NCI-H526 treated with DMSO at 0.1 percent for 48 hours (cell line): ENCODE measurements at regions not wholly inside any gene's neighbourhood (a gene's known extent, or its start where the extent isn't known, plus 50 kb on each side); places are given as distances from the start of the nearest gene placed in this dataset.
"Not testable (repeated sequence)": the region's sequence is repeated elsewhere in the genome, so short reads cannot be mapped to it uniquely, and the experiment has no call there.

Experiments used
- DNase-seq: peaks from one replicate; lab custom pipeline; 2025; lab: John Stamatoyannopoulos, UW

DNA sequence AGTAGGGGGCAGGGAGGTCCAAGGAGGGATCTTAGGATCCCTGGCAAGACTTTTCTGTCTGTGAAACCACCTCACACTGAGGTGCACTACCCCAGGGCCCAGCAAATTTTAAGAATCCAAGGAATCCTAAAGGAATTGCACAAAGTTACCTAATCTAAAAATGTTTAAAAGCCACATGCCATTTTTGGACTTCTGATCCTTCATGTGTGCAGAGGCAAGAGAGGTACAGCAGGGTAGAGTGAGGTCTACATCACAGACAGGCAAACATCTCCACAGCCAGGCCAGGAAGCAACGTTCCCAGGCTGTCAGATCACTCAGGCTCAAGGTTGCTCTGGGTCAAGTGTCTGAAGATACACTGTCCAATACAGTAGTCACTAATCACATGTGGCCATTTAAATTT lies 324.6 kb upstream of the DUSP10 start:
- no peak for DNase-seq

DNA sequence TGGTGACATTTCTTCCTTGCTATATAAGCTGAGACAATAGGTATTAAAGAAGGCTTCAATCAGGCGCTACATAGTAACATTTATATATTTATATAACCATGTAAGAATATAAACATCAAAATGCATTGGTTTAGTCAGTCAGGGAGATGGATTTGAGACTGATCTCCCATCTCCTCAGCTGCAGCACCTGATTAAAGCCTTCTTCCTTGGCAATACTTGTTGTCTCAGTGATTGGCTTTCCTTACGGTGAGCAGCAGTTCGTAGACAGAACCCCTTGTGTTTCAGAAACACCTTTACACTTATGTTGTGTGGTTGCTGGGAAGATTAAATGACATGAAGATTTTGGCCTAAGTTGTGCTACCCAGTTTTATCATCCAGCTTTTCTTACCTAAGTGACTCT lies 323.3 kb upstream of the DUSP10 start:
- no peak for DNase-seq

DNA sequence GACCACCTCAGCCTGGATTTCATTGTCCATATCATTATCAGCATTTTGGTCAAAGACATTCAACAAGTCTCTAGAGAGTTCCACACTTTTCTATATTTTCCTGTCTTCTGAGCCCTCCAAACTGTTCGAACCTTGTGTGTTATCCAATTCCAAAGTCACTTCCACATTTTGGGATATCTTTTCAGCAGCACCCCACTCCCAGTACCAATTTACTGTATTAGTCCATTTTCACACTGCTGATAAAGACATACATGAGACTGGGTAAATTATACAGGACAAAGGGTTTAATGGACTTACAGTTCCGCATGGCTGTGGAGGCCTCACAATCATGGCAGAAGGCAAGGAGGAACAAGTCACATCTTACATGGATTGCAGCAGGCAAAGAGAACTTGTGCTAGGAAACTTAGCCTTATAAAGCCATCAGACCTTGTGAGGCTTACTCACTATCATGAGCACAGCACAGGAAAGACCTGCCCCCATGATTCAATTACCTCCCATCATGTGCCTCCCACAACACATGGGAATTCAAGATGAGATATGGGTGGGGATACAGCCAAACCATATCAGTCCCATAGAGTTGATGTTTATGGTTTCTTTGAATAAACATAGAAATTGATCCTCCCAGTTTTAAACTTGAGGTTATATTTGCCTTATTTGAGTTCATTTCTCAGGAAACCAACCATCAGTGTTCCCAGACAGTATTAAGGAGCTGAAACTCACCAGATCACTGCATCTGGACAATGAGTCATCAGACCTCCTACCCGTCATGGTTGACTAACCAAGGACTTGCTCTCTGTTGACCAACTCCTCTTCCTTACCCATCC lies 322.7 kb upstream of the DUSP10 start:
- DNase-seq = no peak

DNA sequence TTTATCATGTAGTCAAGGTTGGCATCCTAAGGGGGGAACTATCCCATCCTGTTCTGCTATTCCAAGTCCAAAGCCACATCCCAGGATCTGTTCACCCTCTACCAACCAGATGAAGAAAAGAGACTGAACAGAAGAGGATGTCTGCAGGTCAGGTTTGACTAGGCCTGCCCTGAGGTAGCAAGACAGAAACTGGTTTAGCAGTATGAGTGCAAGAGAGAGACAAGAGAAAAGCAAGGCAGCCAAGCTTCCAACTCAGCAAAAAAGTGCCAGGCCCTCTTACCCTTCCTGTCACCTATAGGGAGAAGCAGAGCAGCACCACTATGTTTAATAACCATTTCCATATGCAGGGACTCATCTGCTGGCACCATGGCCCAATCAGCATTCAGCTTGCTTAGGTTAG lies 320.8 kb upstream of the DUSP10 start:
- DNase-seq = no peak

DNA sequence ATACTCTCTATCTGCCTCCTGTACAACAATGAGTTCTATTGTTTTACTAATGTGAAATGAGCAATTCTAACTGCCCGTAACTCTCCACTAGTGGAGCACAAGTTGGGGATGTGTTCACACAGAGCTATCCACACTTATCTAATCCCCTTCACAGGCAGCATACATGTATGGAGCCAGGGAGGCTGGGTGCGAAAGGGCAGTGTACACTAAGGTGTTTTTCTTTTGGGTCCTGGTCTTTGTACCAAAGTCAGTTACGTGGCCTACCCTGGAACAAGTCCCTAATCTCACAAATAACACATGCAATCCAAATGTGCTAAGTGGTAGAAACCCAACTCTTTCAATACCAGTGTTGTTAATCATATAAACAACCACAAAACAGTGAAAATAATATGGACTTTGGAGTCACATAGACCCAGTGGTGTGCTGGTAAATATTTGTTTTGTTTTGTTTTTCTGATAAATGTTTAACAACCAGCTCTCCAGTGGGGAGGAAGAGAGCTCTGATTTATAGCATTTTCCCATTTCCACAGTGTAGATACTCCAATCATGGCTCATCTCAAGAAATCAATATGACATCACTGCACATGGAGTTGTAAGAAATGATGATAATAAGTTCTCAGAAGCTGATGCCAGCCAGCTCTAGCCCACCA lies 319.9 kb upstream of the DUSP10 start:
- no peak for DNase-seq

DNA sequence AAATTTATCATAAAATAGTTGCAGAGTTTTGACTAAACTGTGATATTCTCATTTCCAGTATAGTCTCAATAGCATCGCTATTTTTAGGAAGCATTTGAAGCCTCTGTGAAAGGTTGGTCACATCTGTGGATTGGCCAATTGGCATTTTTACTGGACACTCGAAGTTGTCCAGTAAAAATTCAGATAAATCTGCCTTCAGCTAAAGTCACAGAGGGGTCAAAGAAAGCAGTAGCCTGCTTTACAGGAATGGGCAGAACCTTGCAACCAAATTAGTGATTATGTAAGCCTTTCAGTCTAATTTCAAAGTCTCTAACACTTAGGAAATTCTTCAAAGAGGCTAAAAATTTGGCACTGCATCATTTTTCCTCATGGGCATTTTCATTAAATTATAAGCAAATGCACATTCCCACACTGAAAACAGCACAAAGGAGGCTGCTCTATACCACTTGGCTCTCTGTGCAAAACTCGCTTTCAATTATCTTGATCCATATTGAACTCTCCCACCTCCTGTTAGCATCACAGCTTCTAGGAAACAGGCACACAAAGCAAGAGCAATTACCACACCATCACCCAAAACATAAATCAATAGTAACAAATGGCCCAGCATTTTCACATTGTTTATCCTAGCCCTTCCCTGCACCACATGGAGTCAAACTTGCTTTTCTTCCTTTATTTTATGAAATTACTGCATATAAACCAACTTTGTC lies 318.5 kb upstream of the DUSP10 start:
- DNase-seq = no peak

DNA sequence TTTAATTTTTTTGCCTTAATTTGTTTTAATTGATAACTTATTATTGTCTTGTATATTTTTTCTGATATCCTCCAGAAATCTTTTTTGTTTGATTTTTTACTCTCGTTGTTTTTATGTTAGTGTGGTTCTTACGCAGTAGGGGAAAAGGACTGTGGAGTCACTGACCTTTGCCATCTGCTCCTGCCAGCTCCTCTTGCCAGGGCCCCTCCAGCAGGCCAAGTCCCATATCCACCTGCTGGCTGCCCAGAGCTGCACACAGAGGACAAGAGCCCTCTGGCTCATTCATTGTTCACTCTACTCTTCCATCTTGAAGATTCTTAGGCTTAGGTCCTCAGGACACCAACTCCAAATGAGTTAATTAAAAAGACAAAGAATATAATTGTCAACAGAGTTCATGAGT lies 316.4 kb upstream of the DUSP10 start:
- no peak for DNase-seq

DNA sequence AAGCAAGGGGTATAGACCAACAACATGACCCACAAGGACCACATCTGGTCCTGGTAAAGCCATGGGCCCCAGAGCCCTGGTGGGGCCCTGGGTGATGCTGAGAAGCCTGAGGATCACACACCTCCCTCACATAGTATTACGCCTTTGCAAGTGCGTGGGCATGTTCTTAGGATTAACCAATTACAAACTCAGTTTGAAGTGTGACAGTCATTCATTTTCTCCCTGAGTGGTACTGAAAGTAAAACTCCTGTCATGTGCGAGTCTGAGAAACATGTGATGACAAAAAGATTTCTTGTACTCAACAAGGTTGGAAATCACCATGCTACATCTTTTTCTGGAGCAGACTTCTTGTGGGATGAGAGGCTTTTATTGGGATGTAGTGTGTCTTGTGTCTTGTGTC lies 315.3 kb upstream of the DUSP10 start:
- no peak for DNase-seq

DNA sequence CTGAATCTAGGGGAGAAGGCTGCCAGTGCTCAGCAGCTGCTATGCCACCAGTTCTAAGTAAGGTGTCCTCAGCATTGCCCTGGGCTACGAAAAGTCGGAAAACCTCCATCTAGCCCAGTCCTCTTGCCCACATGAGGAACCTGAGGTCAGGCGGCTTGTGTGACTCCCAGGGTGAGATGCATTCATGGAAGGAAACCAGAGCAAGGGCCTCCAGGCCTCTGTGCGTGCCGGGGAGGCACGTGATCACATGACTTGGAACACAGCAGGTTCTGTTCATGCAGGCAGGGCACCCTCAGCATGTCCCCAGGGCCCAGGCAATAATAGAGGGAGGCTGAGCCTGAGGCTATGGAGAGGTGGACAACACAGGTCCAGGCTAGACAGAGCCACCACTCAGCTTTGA lies 312.5 kb upstream of the DUSP10 start:
- DNase-seq = no peak

DNA sequence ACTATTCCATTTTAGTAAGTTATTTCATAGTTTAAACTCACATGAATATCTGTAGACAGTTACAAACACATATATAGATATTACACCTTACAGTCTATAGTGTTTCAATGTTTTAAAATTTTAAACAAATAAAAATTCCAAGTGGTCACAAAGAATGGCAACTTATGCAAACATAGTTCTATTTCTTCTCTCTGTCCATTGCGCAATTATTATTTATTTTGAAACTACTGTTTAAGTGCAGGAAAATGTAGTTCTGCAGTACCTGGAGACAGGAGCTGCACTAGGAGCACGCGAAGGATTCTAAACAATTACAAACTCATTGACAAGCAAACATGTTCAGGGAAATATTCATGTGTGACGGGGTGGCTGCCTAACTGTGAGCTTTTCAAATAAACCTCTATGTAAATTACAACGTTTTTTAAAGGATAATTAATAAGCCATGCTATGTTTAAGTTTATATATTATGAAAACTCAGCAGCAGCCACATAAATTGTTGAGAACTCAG lies 312.0 kb upstream of the DUSP10 start:
- no peak for DNase-seq

DNA sequence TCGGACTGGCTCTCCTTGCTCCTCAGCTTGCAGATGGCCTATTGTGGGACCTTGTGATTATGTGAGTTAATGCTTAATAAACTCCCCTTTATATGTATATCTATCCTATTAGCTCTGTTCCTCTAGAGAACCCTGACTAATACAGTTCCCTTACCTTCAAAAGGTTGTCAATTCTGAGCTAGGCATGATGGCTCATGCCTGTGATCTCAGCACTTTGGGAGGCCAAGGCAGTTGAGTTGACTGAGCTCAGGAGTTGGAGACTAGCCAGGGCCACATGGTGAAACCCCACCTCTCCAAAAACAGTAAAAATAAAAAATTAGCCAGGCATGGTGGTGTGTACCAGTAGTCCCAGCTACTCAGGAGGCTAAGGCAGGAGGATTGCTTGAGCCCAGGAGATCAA lies 309.4 kb upstream of the DUSP10 start:
- DNase-seq = not testable (repeated sequence)

DNA sequence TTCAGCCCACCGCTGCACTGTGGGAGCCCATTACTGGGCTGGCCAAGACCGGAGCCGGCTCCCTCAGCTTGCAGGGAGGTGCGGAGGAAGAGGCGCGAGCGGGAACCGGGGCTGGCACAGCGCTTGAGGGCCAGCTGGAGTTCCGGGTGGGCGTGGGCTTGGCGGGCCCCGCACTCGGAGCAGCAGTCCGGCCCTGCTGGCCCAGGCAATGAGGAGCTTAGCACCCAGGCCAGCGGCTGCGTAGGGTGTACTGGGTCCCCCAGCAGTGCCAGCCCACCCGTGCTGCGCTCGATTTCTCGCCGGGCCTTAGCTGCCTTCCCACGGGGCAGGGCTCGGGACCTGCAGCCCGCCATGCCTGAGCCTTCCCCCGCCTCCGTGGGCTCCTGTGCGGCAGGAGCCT lies 307.8 kb upstream of the DUSP10 start:
- not testable (repeated sequence) for DNase-seq

DNA sequence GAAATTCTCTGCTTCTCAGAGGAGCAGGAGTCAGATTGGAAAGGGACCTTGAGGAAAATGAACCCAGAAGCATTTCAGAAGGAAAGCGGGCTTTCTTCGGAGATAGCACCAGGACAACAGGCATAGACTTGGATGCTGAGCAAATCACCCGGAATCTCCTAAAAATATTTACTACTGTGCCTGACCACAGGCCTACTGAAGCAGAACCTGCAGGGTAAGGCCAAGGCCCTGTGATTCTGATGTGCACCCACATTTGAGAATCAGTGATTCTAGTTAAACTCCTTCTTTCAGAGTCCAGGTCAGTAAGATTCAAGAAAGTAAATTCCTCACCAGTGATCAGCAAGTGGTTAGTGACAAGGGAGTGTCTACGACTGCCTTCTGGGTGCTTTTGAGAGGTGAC lies 307.3 kb upstream of the DUSP10 start:
- no peak for DNase-seq

DNA sequence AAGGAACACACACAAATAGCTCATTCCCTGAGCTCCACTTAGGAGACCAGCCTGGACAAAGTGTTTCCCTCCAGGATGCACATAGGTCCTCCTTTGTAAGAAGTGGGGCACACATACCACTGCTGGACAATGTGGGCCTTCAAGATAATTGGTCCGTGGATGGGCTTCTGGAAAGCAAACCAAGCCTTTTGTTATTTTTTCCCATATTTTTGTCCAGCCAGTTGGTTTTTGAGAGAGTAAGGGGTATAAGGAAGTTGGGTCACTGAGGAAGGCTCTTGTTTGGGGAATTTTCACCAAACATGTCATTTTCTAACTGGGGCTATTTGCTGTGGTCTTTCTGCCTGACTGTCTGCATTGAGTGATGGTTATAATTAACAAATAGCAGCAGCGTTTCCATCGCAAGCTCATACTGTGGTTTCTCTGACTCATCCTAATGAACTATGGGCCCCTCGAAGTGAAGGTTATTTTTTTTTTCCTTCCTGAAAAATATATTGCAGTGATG lies 306.3 kb upstream of the DUSP10 start:
- no peak for DNase-seq

DNA sequence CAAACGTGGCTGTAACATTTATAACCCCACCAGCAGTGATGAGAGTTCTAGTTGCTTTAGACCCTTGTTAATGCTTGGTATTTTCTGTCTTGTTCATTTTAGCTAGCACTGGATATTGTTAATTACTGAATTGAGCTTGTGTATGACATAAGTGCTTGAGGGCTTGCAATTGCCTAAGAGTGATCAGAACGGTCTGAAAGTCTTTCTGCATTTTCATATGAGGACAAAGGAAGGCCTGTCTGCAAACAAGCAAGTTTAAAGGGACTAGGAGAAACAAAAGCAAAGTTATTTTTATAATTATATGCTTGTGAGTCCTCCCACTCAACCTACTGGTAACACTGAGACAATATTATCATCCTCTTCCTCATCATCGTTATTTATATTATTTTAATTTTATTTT lies 305.5 kb upstream of the DUSP10 start:
- no peak for DNase-seq

DNA sequence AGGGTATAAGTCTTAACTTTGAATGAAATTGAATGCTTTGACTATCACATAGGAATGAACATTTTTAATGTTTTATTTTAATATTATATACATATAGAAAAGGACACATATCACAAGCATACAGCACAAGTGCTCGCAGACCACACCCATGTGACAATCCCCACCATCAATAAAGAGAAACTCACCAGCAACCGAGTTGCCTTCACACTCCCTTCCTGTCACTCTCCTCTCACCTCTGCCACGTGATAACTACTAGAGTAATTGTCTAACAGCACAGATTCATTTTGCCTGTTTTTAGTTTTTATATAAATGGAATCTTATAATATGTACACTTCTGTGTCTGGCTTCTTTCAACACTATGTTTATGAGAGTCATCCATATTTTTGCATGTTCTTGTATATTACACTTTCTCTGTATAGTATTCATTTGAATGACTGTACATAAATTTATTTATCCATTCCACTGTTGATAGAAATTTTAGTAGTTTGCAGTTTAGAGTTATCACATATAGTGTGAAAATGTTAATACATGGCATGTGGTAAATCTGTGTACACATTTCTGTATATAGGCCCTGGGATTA lies 304.9 kb upstream of the DUSP10 start:
- no peak for DNase-seq

DNA sequence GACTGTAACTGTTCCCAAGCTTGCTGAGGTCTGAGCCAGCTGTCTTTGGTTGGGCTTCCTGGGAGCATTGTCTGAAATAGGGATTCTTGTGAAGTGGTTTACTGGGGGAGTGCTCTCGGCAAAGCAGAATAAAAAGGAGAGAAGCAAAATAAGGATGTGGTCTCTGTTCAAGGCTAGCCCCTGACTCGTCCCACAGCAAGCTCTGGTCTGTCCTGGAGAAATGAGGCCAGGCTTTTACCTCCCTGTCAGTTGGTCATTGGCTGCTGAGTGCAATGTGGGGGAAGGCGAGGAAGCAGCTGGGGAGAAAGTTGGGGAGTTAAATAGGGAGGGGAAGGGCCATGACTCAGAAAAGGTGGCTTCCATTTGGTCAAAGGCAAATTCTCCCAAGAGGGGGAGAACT lies 303.9 kb upstream of the DUSP10 start:
- no peak for DNase-seq

DNA sequence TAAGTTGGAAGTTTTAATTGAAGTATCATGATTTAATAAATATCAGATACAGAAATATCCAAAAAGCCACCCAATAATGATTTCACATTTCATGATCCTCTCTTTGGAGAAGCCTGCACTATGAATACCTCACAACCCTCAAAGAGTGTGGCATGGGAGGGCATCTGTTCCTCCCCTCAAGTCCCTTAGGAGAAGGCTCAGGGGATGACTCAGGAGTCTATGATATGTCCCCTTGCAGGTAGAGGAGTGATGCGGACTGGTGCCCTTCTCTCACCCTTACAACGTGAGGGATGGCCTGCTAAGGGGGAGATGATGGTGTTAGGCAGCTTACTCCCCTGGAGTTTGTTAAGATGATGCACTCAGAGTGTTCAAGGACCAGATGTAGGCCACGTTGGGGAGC lies 303.3 kb upstream of the DUSP10 start:
- DNase-seq = no peak

DNA sequence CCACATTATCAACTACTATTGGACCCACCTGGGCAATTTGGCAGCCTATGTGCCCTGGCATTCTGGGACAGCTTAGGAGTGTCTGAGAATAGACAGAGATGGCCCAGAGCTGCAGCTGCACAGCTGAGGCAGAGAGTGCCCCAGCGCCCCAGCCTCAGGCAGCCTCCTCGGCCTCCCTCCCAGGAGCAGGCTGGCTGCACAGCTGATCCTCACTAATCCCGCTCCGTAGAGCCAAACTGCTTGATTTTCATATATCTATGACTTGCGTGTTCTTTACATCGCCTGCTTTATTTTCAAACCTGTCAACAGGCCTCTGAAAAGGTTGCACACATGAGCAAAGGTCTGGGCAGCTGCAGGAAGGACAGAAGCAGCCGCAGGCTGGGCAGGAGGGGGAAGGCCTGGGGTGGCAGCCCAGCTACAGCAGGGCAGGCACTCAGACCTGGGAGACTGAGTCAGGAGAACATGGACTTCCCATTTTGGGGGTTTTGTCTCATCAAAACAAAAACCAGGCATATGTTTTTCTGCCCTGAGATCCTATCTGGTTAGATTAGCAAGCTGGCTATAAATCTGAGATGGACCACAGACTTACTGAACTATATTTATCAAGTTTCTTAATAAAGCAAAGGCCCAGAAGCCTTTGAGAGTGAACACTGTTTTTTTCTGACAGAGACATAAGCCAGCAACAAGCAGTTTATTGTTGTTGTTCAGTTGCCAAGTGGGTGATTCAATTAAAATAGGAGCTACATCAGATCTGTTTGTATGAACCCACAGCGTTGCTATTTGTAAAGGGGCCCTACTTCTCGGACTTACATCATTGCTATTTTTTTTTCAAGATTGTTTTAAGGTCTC lies 301.8 kb upstream of the DUSP10 start:
- DNase-seq = no peak

DNA sequence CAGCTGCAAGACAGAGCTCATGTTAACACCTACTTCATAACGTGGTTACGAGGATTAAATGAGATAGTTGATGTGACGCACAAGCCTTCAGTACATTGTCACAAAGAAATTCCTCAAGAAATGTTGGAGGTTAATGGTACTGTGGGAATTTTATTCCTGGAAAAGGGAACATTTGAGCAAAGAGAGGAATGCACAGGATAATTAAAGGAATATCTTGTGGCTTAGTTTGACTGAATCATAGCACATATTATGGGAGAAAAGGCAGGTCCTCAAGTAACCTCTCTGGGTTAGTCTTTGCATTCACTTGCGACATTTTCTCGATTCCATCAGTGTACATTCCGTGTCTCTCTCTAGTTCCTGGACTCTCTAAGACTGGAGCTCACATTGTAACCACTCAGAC lies 300.2 kb upstream of the DUSP10 start:
- DNase-seq = no peak

DNA sequence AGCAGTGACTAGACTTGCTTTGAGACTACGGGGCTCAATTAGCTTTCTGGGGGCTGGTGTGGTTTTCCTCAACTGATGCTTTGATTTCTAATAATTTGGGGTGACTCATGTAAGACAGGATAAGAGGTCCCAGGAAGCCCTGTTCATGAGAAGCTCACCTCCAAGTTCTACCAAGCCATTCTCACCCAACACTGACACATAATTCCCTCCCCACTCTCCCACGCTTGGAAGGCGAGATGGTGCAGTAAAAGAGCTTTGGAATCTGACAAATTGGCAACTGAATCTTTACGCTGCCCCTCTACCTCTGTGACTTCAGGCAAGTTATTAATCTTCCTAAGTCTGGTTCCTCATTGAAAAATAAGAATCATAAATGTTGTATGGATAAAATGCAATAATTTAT lies 299.1 kb upstream of the DUSP10 start:
- DNase-seq = no peak
